ENCODE measurements at regions not wholly inside any gene's neighbourhood (a gene's known extent, or its start where the extent isn't known, plus 50 kb on each side); places are given as distances from the start of the nearest gene placed in this dataset.

DNA sequence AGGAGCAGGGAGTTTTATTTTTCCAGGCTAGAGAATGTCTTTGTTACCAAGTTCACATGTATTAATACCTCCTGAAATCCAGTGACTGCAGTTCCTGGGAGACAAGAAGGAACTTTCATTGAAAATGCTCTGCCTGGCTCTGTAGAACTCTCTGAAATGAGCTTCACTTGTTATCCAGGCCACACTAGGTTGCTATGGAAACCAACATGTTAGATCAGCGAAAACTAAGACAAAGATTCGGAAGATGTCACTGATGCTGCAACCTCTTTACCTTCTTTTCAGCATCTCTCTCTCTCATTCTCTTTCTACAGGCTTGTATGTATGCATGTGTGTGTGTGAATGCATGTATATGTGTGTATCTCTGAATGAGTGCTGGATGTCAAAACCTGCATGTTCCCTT lies 218.5 kb downstream of the TRIB2 start:
- no peak overlapping the region for H3K14ac ChIP-seq (ENCODE audit: insufficient read length)
- no peaks in the 10 kb centered on the region for H3K79me2 ChIP-seq (ENCODE audit: control insufficient read depth in 1 of 2, insufficient read depth in 2 of 2, low read length in 2 of 2)
- H2BK5ac ChIP-seq (ENCODE audit: low read depth, low read length) = no peak overlapping the region
- CTCF ChIA-PET (ENCODE audit: partially characterized antibody) = interaction anchor here (0.8 to 1.7 kb wide), 5 partner anchors 14 to 219 kb away, joined by 3 to 5 read pairs (median 3); partner anchors contain the start of gene TRIB2
- no peak overlapping the region for H4K91ac ChIP-seq (replicated peaks; ENCODE audit: insufficient read length, low read length)
- H3K27ac ChIP-seq (ENCODE audit: low read depth, low read length) = no peak overlapping the region
- H2AK5ac ChIP-seq (ENCODE audit: low read depth, low read length) = no peak overlapping the region
- H3K4me2 ChIP-seq (ENCODE audit: insufficient read depth in 1 of 2, low read depth in 2 of 2, low read length in 2 of 2) = no peak overlapping the region
- DNase-seq (ENCODE audit: low read depth in 1 of 2, low spot score in 2 of 2) = no peak
- H2BK15ac ChIP-seq (ENCODE audit: low read length) = no peak overlapping the region
- H2BK12ac ChIP-seq (ENCODE audit: low read depth, low read length) = no peak overlapping the region
- 91% methylated on average over 2 of the region's 2 CpGs; no CpG with 5 or more reads in 1 of the 2 experiments for WGBS, 2 experiments (ENCODE audit: extremely low coverage in 1 of 2, insufficient coverage in 1 of 2, insufficient read length in 1 of 2, insufficient replicate concordance in 2 of 2, low coverage in 1 of 2, low lambda C conversion rate in 2 of 2, missing lambda C conversion rate in 1 of 2)
- no peak overlapping the region for H3K4me3 ChIP-seq (ENCODE audit: extremely low read depth in 1 of 4, insufficient read depth in 2 of 4, low read depth in 3 of 4, low read length in 4 of 4)
- H3K4me1 ChIP-seq (replicated peaks in 1 of 4; ENCODE audit: control insufficient read depth in 3 of 4, insufficient read depth in 4 of 4, low read length in 3 of 4) = no peaks in the 10 kb centered on the region
- no peaks in the 10 kb centered on the region for H3K36me3 ChIP-seq (ENCODE audit: control insufficient read depth in 2 of 4, insufficient read depth in 4 of 4, low read length in 3 of 4)
- H3K27me3 ChIP-seq (replicated peaks in 1 of 4; ENCODE audit: control insufficient read depth in 3 of 4, extremely low read depth in 1 of 4, insufficient read depth in 3 of 4, low read length in 3 of 4) = no peaks in the 10 kb centered on the region
- TF ChIP-seq SIRT6 (IDR thresholded peaks at IDR 0.05; ENCODE audit: low read length) = no peak
- no peak for TF ChIP-seq MAFK (IDR thresholded peaks at IDR 0.05; ENCODE audit: low read depth, low read length)
- no peak for TF ChIP-seq CHD2 (IDR thresholded peaks at IDR 0.05; ENCODE audit: low read length)
- no peak for TF ChIP-seq SAP30 (IDR thresholded peaks at IDR 0.05; ENCODE audit: insufficient read depth, insufficient replicate concordance, low read length)
- no peak for TF ChIP-seq YY1 (IDR thresholded peaks at IDR 0.05; ENCODE audit: low read depth, low read length)
- TF ChIP-seq, protein P1, sequence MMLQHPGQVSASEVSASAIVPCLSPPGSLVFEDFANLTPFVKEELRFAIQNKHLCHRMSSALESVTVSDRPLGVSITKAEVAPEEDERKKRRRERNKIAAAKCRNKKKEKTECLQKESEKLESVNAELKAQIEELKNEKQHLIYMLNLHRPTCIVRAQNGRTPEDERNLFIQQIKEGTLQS (IDR thresholded peaks at IDR 0.05; ENCODE audit: insufficient read depth, low read depth, low read length) = no peak
- TF ChIP-seq FOSL1 (IDR thresholded peaks at IDR 0.05; ENCODE audit: insufficient read depth, low read depth, low read length) = no peak
- TF ChIP-seq, protein P2, sequence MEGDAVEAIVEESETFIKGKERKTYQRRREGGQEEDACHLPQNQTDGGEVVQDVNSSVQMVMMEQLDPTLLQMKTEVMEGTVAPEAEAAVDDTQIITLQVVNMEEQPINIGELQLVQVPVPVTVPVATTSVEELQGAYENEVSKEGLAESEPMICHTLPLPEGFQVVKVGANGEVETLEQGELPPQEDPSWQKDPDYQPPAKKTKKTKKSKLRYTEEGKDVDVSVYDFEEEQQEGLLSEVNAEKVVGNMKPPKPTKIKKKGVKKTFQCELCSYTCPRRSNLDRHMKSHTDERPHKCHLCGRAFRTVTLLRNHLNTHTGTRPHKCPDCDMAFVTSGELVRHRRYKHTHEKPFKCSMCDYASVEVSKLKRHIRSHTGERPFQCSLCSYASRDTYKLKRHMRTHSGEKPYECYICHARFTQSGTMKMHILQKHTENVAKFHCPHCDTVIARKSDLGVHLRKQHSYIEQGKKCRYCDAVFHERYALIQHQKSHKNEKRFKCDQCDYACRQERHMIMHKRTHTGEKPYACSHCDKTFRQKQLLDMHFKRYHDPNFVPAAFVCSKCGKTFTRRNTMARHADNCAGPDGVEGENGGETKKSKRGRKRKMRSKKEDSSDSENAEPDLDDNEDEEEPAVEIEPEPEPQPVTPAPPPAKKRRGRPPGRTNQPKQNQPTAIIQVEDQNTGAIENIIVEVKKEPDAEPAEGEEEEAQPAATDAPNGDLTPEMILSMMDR (IDR thresholded peaks at IDR 0.05; ENCODE audit: control extremely low read depth in 1 of 3, insufficient read depth in 1 of 3, low read depth in 1 of 3, low read length in 3 of 3) = no peak
- no peak for FAIRE-seq
- H3K4ac ChIP-seq (replicated peaks; ENCODE audit: insufficient read length, low read depth, low read length) = no peak overlapping the region
- H3K9ac ChIP-seq (replicated peaks in 1 of 4; ENCODE audit: extremely low read depth in 1 of 4, low read depth in 3 of 4, low read length in 3 of 4) = no peak overlapping the region
- no peak overlapping the region for H2AFZ ChIP-seq (ENCODE audit: low read length)
- no peak overlapping the region for H4K5ac ChIP-seq (ENCODE audit: insufficient read length, low read depth, low read length)
- no peak overlapping the region for H3K18ac ChIP-seq (ENCODE audit: extremely low read depth, low read length)
- H2BK120ac ChIP-seq (replicated peaks; ENCODE audit: low read depth, low read length) = no peak overlapping the region
- H3K23ac ChIP-seq (ENCODE audit: insufficient read length) = no peak overlapping the region
- no peak overlapping the region for H3K56ac ChIP-seq (replicated peaks; ENCODE audit: insufficient read length, low read depth, low read length)
- H3K9me3 ChIP-seq (ENCODE audit: insufficient read depth in 2 of 2, low read depth in 1 of 2, low read length in 1 of 2) = no peaks in the 10 kb centered on the region
- no peaks in the 10 kb centered on the region for H4K20me1 ChIP-seq (replicated peaks in 1 of 2; ENCODE audit: control insufficient read depth in 1 of 2, insufficient read depth in 2 of 2, low read length in 2 of 2)
- H4K8ac ChIP-seq (ENCODE audit: extremely low read depth, insufficient read depth, low read length) = no peak overlapping the region
- POLR2A ChIA-PET (ENCODE audit: partially characterized antibody) = no interaction called here
- no peaks in the 10 kb centered on the region for H3K23me2 ChIP-seq (ENCODE audit: low read depth, low read length)
- no peak overlapping the region for H2BK20ac ChIP-seq (ENCODE audit: low read length)
- H3K79me1 ChIP-seq (ENCODE audit: low read depth, low read length) = no peaks in the 10 kb centered on the region

All from H1 (cell line).